HG02798 (cell line): ENCODE measurements at regions not wholly inside any gene's neighbourhood (a gene's known extent, or its start where the extent isn't known, plus 50 kb on each side); places are given as distances from the start of the nearest gene placed in this dataset.
"Not testable (repeated sequence)": the region's sequence is repeated elsewhere in the genome, so short reads cannot be mapped to it uniquely, and the experiment has no call there.

Experiments
- ATAC-seq: cut with Tn5 transposase; IDR thresholded peaks from one replicate; pipeline ENCODE4 v1.9.1; 2021; ENCODE audit warnings: mild to moderate bottlenecking; ENCODE audit not compliant: unreplicated experiment, poor library complexity

GRCh38 chr4:189809839-189810238 is 130.8 kb upstream of the FRG1 start:
- no peak for ATAC-seq

- not testable (repeated sequence) for ATAC-seq
Measured at GRCh38 chr4:189810318-189811181, 130.1 kb upstream of the FRG1 start.

- no peak for ATAC-seq
Measured at GRCh38 chr4:189815404-189816192, 125.1 kb upstream of the FRG1 start.

- ATAC-seq = no peak
Measured at GRCh38 chr4:189822326-189822725, 118.3 kb upstream of the FRG1 start.

- ATAC-seq = no peak
Measured at GRCh38 chr4:189823591-189823990, 117.1 kb upstream of the FRG1 start.

- no peak for ATAC-seq
Measured at GRCh38 chr4:189825466-189825865, 115.2 kb upstream of the FRG1 start.

GRCh38 chr4:189826657-189827056 is 114.0 kb upstream of the FRG1 start:
- ATAC-seq = no peak

- no peak for ATAC-seq
Measured at GRCh38 chr4:189828081-189828697, 112.5 kb upstream of the FRG1 start.

GRCh38 chr4:189832528-189832927 is 108.1 kb upstream of the FRG1 start:
- ATAC-seq = no peak

- ATAC-seq = no peak
Measured at GRCh38 chr4:189834616-189835015, 106.1 kb upstream of the FRG1 start.

- no peak for ATAC-seq
Measured at GRCh38 chr4:189835505-189835904, 105.2 kb upstream of the FRG1 start.

- ATAC-seq = no peak
Measured at GRCh38 chr4:189837471-189837870, 103.2 kb upstream of the FRG1 start.

GRCh38 chr4:189838821-189839497 is 101.7 kb upstream of the FRG1 start:
- no peak for ATAC-seq

GRCh38 chr4:189840356-189840755 is 100.3 kb upstream of the FRG1 start:
- no peak for ATAC-seq

GRCh38 chr4:189843413-189844009 is 97.2 kb upstream of the FRG1 start:
- no peak for ATAC-seq

GRCh38 chr4:189845145-189845846 is 95.4 kb upstream of the FRG1 start:
- ATAC-seq = no peak

- not testable (repeated sequence) for ATAC-seq
Measured at GRCh38 chr4:189846094-189846493, 94.6 kb upstream of the FRG1 start.

- ATAC-seq = not testable (repeated sequence)
Measured at GRCh38 chr4:189846608-189847007, 94.1 kb upstream of the FRG1 start.

GRCh38 chr4:189848672-189849071 is 92.0 kb upstream of the FRG1 start:
- not testable (repeated sequence) for ATAC-seq
